ENCODE measurements at regions not wholly inside any gene's neighbourhood (a gene's known extent, or its start where the extent isn't known, plus 50 kb on each side); places are given as distances from the start of the nearest gene placed in this dataset.
"Not testable (repeated sequence)": the region's sequence is repeated elsewhere in the genome, so short reads cannot be mapped to it uniquely, and the experiment has no call there.

GRCh38 chr1:95911739-95912138 lies 677.7 kb downstream of the RWDD3 start:
- H3K18ac ChIP-seq (ENCODE audit: extremely low read depth, low read length); POLR2A ChIA-PET (ENCODE audit: partially characterized antibody); FAIRE-seq; H3K14ac ChIP-seq (ENCODE audit: insufficient read length); H3K56ac ChIP-seq (replicated peaks; ENCODE audit: insufficient read length, low read depth, low read length); H2AFZ ChIP-seq (ENCODE audit: low read length); H3K27me3 ChIP-seq (replicated peaks in 1 of 4; ENCODE audit: control insufficient read depth in 3 of 4, extremely low read depth in 1 of 4, insufficient read depth in 3 of 4, low read length in 3 of 4); CTCF ChIA-PET (ENCODE audit: partially characterized antibody); H3K79me1 ChIP-seq (ENCODE audit: low read depth, low read length); H3K23ac ChIP-seq (ENCODE audit: insufficient read length); H3K9me3 ChIP-seq (ENCODE audit: insufficient read depth in 2 of 2, low read depth in 1 of 2, low read length in 1 of 2); H3K27ac ChIP-seq (ENCODE audit: low read depth, low read length); H3K79me2 ChIP-seq (ENCODE audit: control insufficient read depth in 1 of 2, insufficient read depth in 2 of 2, low read length in 2 of 2); H3K4me1 ChIP-seq (replicated peaks in 1 of 4; ENCODE audit: control insufficient read depth in 3 of 4, insufficient read depth in 4 of 4, low read length in 3 of 4); H2BK12ac ChIP-seq (ENCODE audit: low read depth, low read length); H4K8ac ChIP-seq (ENCODE audit: extremely low read depth, insufficient read depth, low read length); H2BK15ac ChIP-seq (ENCODE audit: low read length); H4K91ac ChIP-seq (replicated peaks; ENCODE audit: insufficient read length, low read length); H4K20me1 ChIP-seq (replicated peaks in 1 of 2; ENCODE audit: control insufficient read depth in 1 of 2, insufficient read depth in 2 of 2, low read length in 2 of 2); H4K5ac ChIP-seq (ENCODE audit: insufficient read length, low read depth, low read length); H3K9ac ChIP-seq (replicated peaks in 1 of 4; ENCODE audit: extremely low read depth in 1 of 4, low read depth in 3 of 4, low read length in 3 of 4); H3K4me3 ChIP-seq (ENCODE audit: extremely low read depth in 1 of 4, insufficient read depth in 2 of 4, low read depth in 3 of 4, low read length in 4 of 4); H2BK20ac ChIP-seq (ENCODE audit: low read length); H2BK120ac ChIP-seq (replicated peaks; ENCODE audit: low read depth, low read length); DNase-seq (ENCODE audit: low read depth in 1 of 2, low spot score in 2 of 2); H3K4ac ChIP-seq (replicated peaks; ENCODE audit: insufficient read length, low read depth, low read length); H3K4me2 ChIP-seq (ENCODE audit: insufficient read depth in 1 of 2, low read depth in 2 of 2, low read length in 2 of 2); H3K23me2 ChIP-seq (ENCODE audit: low read depth, low read length); H2BK5ac ChIP-seq (ENCODE audit: low read depth, low read length); H2AK5ac ChIP-seq (ENCODE audit: low read depth, low read length); H3K36me3 ChIP-seq (ENCODE audit: control insufficient read depth in 2 of 4, insufficient read depth in 4 of 4, low read length in 3 of 4): not testable (repeated sequence)
- 77% methylated on average over 3 of the region's 3 CpGs; no CpG with 5 or more reads in 1 of the 2 experiments for WGBS, 2 experiments (ENCODE audit: extremely low coverage in 1 of 2, insufficient coverage in 1 of 2, insufficient read length in 1 of 2, insufficient replicate concordance in 2 of 2, low coverage in 1 of 2, low lambda C conversion rate in 2 of 2, missing lambda C conversion rate in 1 of 2)
- peak in 1 of 2 experiments; percentile 82; a peak in 1 of 3 replicates for TF ChIP-seq EP300 (IDR thresholded peaks at IDR 0.05; ENCODE audit: borderline replicate concordance in 1 of 2, low read depth in 2 of 2, low read length in 2 of 2)

Data from H1 (cell line).